Inflammatory macrophage (primary cell): ENCODE measurements at regions not wholly inside any gene's neighbourhood (a gene's known extent, or its start where the extent isn't known, plus 50 kb on each side); places are given as distances from the start of the nearest gene placed in this dataset.

Experiments used
- DNase-seq, 2 donors: peaks; one replicate each; pipeline ENCODE4 v3.0.0-alpha.2; 2020 to 2022

DNA sequence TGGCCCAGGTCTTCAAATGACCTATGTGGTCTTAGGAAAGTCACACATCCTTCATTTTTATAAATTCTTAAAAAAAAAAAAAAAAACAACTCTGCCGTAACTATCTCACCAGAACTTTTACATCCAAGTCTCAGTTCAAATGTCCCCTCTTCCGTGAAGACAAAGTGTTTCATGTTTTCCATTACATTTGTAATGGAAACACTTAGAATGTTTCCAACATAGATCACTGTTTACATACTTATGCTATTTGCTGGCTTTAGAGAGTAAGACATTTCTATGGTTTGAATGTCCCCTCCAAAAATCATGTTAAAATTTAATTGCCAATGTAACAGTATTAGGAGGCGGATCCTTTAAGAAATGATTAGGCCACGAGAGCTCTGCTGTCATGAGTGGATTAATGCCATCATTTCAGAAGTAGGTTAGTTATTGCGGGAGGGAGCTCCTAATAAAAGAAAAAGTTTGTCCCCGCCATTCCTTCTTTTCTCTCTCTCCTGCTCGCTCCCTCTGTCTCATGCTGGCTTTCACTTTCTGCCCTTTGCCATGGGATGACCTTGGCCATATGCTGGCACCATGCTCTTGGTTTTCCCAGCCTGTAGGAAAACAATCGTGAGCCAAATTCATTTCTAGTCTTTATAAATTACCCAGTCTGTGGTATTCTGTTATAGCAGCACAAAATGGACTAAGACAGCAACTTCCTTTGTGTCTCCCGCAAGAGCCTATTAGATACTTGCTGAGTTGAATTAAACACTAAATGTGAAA, 887.8 kb upstream of the SOX9 start:
- DNase-seq = no peak

DNA sequence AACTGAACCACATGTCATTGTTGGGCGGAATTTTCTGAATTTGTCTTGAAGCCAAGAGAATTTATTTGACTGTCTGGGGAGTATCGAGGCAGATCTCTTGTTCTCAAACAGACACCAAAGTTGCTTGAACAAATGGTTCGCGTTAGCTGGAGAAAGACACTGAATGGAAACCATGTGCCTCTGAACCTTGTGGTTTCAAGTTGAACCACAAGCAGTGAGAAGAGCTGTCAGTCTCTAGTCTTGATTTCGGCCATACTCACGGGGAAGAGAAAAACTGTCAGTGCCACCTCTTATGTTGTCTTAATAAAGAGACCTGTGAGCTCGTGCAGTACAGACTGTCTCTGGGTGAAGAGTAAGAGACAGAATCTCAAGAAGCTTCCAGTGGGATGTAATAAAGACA, 886.5 kb upstream of the SOX9 start:
- no peak for DNase-seq

DNA sequence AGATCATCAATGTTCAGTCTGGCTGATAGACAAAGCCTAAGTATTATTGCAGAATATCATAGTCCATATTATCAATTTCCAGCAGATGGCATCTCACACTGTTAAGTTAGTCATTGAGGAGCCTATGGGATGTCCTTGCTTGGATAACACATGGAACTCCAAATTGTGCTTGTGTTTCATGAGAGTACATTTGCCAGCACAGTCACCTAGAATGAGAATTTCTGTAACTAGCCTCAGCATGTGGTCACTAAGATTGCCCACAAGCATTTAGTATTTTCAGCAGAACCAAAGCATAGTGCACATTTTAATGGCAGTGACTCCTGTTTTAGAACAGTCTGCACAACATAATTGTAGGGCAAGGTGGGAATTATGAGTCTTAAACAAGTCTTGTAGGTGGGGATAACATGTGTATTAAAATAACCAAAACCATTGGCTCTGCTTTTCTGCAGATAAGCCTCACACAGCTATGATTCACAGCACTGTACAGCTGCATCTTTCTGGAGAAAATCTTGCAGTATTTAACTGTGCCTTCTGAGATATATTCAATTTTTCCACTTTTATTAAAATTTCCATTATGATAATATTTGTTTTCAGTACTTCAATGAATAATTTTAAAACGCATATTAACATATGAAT, 882.8 kb upstream of the SOX9 start:
- no peak for DNase-seq

DNA sequence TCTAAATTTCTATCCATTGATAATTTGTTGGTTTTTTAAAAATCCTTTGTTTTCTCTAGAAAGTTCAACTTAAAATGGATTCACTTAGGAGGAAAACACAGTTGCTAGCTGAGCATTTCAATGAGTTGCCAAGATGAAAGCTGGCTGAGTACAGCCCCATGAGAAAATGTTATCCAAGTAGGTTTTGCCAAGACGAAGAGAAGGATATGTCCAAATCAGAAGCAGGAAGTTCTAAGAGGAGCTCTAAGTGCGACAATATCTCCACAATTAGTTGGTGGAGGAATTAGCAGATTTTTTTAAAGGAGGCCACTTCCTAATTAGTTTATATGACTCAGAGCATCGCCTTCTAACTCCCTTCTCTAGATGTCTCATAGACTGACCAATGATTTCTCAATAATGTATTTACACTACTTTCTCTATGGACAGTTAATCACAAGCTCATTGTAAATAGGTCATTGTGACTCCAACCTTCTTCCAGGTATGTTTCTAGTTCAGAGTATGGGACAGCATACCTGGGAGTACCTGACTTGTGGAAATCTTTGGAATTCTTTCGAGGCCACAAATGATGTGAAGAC, 873.3 kb upstream of the SOX9 start:
- no peak for DNase-seq

DNA sequence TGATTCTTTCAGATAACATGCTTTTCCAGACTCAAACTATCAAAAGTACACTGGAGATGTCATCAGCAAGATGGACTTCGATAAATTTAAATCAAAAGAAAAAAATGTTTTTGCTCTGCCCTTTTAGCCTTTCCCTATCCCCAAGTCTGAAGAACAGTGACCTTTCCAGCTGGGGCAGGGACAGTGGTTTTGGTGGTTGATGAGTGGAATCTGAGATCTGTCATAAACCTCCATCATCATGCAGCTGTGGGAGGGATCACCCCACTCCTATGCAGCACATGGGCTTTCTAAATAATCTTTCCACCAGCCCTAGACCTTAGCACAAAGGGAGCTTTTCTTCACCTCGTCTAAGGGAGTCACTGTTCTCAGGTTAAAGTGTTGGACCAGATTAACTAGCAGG, 869.5 kb upstream of the SOX9 start:
- DNase-seq = no peak

DNA sequence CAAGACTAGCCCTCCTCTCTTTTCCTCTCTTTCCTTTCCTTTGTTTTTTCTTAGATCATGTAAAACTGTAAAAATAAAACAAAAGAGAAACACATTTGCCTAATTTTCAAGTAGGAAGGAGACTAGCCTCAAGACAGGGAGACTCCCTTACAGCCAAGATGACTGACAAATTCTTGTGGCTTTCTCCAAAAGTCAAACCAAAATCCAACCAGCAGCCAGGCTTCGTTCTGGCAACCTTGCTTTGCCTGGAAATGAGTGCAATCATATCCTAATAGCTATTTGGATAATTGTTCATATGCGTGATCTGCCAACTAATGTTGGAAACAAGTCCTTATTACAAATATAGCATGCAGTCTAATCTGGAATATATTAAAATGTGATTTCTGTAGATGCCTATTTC, 868.9 kb upstream of the SOX9 start:
- DNase-seq = no peak

DNA sequence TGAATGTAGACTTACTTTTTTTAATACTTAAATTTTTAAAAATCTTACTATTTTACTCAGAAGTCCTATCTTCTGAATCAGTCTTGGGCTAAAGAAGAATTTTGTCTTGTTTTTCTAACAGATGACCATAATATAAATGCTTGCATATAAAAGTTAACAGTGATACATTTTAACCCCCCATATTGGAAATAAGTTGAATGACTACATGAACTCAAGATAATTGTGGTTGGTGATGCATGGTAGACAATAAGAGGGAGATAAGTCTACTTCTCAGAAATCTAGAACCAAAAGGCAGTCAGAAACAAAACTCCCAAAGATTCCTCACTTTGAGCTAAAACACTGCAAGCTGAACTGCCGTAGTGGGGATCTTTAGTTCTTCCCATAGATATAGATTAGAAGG, 868.4 kb upstream of the SOX9 start:
- no peak for DNase-seq

DNA sequence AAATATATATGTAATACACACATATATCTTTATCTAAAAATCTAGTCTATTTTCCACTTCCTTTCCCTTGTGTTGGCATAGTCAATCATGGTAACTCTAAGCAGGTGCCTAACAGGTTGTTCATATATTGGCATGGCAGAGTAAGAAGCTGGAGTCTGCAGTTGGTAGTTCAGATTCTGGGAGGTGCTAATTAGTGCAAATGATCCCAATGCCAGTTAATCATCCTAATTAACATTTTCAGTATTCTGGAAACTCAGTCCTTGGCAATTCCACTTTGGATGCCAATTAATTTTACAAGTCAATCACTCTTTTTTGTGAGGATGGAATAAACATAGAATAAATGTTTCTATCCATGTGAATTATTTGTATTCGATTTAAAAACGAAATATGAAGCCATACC, 863.7 kb upstream of the SOX9 start:
- no peak for DNase-seq

DNA sequence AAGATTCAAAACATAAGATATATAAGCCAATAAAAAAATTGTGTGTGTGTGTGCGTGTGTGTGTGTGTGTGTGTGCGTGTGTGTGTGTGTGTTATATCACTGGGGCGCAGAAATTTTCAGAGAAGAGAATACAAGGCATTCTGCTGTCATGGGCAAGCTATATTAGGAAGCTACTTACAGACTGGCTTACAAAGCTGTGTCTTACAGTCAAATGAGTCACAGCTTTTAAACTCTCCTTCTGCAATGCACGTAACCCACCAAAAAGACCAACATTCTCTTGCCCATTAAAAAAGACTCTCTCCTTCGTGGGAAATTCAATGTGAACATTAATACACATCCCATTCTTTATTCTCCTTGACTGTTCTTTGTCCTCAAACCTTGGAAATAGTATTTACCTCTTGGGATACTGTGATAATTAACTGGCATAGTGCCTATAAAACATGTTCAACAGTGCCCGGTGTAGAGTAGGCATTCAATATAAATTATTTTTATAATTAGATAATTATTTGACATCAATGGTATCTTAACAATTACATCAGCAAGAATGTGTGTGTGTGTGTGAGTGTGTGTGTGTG, 860.4 kb upstream of the SOX9 start:
- no peak for DNase-seq

DNA sequence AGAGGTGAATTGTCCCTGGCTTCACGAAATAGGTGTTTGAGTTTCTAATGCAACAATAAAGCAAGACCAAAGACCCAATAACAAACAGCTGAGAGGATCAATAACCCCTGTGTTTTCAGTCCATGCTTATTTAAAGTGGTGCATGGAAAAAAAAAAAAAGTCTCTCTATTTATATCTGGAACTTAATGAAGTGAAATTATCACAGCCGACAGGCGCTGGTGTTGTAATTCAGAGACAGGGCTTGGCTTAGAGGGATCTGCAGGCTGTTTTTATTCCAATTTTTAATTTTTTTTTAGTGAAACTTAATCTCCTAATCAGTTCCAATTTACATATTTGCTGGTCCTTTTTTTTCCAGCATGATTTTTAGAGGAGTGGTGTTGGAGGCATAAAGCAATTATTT, 858.2 kb upstream of the SOX9 start:
- no peak for DNase-seq

DNA sequence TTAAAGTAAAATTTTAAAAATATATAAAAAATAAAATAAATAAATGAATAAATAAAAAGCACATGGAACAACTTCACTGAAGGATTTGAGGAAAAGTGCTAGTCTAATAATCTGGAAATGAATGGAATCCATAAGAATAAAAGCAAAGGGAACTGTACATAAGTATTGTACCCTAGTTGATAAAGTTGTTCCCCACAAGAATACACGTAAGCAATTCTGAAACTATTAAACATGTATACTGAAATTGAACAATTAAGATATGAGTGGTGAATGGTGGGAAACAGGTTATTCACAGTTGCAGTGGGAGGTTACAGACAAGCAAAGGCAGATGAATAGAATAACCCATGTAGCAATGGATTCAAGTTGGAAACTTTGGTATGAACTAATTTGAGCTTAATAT, 853.2 kb upstream of the SOX9 start:
- no peak for DNase-seq

DNA sequence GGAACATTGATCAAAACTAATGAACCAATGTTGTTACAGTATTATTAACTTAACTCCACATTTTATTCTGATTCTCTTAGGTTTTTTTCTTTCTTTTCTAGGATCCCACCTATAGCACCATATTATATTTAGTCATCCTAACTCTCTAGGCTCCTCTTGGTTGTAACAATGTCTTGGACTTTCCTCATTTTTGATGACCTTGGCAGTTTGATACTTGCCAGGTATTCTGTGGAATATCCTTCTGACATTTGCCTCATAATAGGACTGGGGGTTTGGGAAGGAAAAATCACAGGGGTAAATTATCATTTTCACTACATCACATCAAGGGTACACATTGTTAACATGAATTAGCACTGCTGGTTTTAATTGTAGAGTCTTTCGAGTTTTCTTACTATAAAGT, 851.6 kb upstream of the SOX9 start:
- DNase-seq = no peak

DNA sequence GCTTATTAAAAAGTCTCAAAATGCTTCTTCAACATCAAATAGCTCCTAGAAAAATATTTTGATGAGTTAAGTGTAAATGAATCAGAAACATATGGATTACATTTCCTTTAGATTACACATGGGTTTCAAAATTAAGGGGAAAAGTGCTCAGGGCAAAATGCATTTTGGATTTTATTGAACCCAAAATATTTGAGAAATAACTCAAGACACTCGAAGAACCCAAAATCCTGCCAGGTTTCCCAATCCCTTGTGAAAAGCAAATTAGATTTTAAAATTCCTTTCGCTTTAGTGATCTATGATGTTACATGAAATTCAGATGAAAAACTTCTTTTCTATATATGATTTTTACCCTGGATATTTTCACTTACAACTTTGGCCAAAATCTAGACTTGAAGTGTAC, 847.4 kb upstream of the SOX9 start:
- no peak for DNase-seq

DNA sequence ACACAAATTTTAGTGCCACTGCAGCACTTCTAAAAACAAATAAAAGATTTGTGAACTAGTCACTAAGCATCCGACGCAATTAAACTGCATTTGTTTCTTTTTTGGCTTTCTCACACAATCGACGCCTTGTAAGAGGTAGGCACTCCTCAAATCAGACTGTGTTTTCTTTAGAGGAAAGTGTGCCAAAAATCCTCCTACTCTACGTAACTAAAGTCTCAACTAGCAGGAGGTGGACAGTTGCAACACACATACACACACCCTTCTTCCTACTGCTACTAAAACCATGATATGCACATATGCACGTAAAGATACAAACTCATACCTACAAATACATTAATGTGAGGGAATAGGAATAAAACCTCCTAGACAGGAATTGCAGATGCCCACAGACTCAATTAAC, 844.7 kb upstream of the SOX9 start:
- DNase-seq = no peak

DNA sequence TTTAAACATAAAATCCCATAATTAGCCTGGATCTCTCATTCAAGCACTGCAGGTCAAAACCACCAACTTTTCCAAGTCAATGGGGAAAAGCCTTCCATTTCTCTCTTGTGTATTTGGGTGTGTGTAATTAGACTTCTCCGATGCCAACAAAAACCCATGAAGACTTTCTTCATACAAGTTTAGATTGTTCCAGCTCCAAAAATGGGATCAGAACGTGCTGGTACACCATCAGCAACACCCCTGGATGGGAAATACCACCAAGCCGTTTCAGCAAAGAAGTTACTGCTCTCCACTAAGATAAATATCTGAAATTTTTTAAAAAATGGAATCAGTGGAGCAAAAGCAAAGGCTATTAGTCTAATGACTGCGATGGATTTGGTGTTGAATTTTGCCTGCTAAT, 837.3 kb upstream of the SOX9 start:
- DNase-seq = no peak

DNA sequence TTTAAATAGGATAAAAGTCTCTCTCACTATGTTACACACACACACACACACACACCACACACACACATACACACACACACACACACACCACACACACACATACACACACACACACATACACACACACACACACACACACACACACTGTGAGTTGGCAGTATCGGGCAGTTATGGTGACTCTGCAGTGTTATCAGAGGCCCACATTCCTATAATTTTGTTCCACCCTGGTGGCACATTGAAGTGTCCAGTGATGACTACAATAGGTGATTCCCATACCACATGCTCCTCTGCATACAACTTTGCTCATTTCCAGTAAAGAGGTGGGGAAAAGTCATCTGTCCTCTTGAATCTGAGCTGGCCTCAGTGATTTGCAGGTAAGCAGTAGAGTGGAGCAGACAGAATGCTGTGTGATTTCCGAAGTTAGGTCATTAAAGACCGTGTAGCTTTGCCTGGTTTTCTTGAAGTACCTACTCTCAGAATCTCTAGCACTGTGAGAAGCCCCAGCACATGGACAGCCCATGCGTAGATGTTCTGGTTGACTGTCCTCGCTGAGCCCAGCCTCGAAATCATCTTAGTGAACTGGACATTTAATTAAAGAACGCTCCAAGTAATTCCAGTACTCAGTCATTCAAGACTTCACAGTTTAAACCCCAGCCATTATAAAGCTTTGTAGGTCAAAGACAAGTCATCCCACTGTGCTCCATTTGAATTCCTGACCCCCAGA, 836.6 kb upstream of the SOX9 start:
- no peak for DNase-seq

DNA sequence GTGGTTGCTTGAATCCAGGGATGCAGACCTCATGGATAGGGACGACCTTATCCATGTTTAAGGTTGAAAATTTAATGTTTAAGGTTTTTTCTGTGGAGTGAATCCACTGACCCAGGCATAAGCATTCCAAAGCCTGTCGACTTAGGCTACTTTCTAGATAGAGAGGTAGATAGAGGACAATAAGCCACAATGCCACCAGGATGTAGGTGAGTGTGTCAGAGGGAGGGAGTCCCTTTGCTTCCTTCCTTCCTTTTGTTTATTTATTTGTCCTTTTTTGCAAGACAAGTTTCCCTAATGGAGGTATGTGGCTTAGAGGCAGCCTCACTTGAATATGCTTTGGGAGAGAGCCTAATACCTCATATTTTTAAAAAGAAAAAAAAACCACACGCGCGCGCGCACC, 834.2 kb upstream of the SOX9 start:
- DNase-seq = no peak

DNA sequence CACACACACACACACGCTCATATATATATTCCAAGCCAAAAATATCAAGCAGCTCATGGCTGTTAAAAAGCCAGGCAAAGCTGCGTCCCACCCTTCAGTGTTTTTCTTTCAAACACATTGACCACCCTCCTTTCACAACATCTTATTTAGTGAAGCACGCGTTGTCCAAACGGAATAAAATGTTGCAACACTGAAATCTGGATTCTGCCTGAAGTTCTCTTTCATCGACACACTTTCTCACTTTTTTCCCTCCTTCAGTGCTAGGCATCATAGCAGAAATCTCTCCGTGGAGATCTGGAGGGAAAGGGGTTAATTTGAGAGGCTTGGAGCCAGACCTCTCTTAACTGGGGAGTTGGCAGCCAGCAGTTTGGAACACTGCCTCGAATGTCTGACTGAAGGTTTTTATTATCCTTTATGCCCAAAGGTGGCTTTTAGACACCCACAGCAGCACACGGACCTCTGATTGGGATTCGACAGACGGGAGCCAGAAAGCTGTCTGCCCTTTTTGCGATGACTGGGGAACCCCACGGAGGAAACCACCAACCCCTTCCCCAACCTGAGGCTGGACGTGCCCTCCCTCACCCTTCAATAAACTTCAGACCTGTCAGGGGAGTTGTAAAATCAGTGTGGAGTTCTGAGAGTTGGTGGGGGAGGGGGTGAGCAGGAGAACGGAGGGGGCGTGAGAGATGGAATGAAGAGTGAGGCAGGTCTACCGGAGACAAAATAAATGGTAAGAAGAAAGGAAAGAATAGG, 833.6 kb upstream of the SOX9 start:
- no peak for DNase-seq

DNA sequence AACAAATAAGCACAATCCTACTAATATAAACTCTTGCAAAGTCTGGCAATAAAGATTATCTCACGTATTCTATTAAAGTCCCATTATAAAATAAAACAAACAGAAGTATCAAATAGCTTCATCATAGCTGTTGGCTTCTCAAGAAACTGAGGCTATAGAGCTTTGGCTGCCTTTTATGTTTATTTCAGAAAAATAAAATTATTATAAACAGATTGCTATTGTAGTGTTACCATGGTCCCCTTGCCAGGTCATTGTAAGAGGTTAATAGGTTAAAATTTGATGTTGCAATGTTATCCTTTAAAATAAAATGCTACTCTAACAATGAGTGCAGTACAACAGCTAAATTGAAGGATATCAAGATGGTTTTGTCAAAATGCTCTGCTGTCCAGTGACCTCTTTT, 828.8 kb upstream of the SOX9 start:
- no peak for DNase-seq

DNA sequence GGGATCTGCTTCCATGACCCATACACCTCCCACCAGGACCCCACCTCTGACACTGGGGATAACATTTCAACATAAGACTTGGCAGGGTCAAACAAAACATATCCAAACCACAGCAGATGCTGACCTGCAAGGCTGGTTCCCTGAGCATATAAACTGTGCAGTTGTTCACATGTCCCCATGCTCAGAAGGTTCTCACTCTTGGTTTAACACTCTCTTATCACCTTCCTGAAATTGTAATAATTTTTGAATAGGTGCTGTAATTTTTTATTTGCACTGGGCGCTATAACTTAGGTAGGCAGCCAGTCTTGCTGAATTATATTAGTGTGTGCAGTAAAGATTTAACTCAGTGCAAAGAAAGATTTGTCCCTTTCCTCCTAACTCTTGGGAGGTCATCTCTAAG, 824.8 kb upstream of the SOX9 start:
- DNase-seq = no peak

DNA sequence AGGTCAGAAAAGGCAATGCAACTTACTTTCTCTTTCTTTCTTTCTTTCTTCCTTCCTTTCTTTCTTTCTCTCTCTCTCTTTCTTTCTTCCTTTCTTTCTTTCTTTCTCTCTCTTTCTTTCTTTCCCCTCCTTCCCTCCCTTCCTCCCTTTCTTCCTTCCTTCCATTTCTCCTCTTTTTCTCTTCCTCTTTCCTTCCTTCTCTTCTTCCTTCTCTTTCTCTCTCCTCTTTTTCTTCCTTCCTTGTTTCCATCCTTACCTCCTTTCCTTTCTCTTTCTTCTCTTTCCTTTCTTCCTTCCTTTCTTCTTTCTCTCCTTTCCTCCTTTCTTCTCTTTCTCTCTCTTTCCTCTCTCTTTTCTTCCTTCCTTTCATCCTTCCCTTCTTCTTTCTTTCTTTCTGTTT, 819.8 kb upstream of the SOX9 start:
- DNase-seq = no peak

DNA sequence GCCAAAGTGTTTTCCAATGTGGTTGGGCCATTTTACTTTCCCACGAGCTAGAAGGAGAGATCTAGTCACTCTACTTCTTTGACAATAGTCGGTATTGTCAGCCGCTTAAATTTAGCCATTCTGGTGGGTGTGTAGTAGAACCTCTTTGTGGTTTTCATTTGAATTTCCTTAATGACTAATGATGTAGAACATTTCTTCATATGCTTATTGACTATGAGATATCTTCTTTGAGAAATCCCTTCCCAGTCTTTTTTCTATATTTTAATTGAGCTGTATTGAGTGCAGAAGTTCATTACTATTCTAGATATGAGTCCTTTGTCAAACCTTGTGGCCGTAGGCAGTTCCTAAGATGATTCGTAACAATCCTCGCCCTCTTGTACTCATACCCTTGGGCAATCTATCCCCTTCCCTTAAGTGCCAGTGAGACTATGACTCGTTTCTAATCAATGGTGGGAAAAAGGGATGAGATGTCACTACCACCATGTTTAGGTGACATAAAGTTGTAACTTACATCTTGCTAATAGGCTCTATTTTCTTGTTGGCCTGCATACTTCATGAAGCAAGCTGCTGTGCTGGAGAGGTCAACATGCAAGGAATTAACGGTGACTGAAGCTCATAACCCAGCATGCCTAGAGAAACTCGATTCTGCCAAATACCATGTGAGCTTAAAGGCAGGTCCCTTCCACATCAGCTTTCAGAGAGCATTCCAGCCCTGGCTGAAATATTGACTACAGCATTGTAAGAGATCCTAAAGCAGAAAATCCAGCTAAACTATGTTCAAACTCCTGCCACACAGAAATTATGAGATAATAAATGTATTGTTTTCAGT, 817.9 kb upstream of the SOX9 start:
- no peak for DNase-seq
